Upper lobe of left lung (tissue), 4 donors: ENCODE measurements at regions not wholly inside any gene's neighbourhood (a gene's known extent, or its start where the extent isn't known, plus 50 kb on each side); places are given as distances from the start of the nearest gene placed in this dataset.

Experiments used
- POLR2AphosphoS5 ChIP-seq, 2 donors: sonication (generic); formaldehyde crosslinking; IDR thresholded peaks; one replicate each; pipeline ENCODE4 v1.5.1; 2017; ENCODE audit warnings: antibody characterized with exemption in 2 of 2
- TF ChIP-seq, protein P1 (sequence below), 6 experiments: fragments of 450-650 bp in 4 of 6; fragments of 200-600 bp in 2 of 6; sonication (generic) in 2 of 6; IDR thresholded peaks; one replicate each; pipeline ENCODE4 v1.5.1; 2016 to 2019; ENCODE audit warnings: antibody characterized with exemption in 6 of 6

GRCh38 chrX:134171661-134172587, 65.1 kb upstream of the CCDC160 start:
- TF ChIP-seq, protein P1, sequence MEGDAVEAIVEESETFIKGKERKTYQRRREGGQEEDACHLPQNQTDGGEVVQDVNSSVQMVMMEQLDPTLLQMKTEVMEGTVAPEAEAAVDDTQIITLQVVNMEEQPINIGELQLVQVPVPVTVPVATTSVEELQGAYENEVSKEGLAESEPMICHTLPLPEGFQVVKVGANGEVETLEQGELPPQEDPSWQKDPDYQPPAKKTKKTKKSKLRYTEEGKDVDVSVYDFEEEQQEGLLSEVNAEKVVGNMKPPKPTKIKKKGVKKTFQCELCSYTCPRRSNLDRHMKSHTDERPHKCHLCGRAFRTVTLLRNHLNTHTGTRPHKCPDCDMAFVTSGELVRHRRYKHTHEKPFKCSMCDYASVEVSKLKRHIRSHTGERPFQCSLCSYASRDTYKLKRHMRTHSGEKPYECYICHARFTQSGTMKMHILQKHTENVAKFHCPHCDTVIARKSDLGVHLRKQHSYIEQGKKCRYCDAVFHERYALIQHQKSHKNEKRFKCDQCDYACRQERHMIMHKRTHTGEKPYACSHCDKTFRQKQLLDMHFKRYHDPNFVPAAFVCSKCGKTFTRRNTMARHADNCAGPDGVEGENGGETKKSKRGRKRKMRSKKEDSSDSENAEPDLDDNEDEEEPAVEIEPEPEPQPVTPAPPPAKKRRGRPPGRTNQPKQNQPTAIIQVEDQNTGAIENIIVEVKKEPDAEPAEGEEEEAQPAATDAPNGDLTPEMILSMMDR (IDR thresholded peaks at IDR 0.05), result no peak
- TF ChIP-seq POLR2AphosphoS5 (IDR thresholded peaks at IDR 0.05), result no peak
